ENCODE measurements at regions not wholly inside any gene's neighbourhood (a gene's known extent, or its start where the extent isn't known, plus 50 kb on each side); places are given as distances from the start of the nearest gene placed in this dataset.

DNA sequence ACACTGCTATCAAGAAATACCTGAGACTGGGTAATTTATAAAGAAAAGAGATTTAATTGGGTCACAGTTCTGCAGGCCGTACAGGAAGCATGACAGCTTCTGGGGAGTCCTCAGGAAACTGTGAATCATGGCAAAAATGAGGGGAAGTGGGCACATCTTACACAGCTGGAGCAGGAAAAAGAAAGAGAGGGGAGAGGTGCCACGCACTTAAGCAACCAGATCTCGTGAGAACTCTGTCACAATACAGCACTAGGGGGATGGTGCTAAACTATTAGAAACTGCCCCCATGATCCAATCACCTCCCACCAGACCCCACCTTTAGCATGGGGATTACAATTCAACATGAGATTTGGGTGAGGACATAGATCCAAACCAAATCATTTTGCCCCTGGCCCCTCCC lies 105.5 kb upstream of the CPLX2 start:
- H3K27ac ChIP-seq, result no peak overlapping the region
- ATAC-seq, result no peak
- H3K4me1 ChIP-seq, result no peaks in the 10 kb centered on the region
- H3K9me3 ChIP-seq, result peaks cover 0 to 23% (median 8%) of the 10 kb centered on the region in 11 donors
- 64 to 75% methylated on average over 3 of the region's 3 CpGs for WGBS, 2 donors
- no peaks in the 10 kb centered on the region for H3K36me3 ChIP-seq
- no peak for DNase-seq
- intact Hi-C loops (cut with DNase I), result no loop called here
- TF ChIP-seq, protein P1, sequence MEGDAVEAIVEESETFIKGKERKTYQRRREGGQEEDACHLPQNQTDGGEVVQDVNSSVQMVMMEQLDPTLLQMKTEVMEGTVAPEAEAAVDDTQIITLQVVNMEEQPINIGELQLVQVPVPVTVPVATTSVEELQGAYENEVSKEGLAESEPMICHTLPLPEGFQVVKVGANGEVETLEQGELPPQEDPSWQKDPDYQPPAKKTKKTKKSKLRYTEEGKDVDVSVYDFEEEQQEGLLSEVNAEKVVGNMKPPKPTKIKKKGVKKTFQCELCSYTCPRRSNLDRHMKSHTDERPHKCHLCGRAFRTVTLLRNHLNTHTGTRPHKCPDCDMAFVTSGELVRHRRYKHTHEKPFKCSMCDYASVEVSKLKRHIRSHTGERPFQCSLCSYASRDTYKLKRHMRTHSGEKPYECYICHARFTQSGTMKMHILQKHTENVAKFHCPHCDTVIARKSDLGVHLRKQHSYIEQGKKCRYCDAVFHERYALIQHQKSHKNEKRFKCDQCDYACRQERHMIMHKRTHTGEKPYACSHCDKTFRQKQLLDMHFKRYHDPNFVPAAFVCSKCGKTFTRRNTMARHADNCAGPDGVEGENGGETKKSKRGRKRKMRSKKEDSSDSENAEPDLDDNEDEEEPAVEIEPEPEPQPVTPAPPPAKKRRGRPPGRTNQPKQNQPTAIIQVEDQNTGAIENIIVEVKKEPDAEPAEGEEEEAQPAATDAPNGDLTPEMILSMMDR (IDR thresholded peaks at IDR 0.05), result no peak
- H3K4me3 ChIP-seq, result no peak overlapping the region
- H3K27me3 ChIP-seq, result peaks cover 0 to 31% (median 13%) of the 10 kb centered on the region in 7 donors

GRCh38 chr5:175766963-175767362 lies 104.4 kb upstream of the CPLX2 start:
- H3K4me3 ChIP-seq, result no peak overlapping the region
- no peaks in the 10 kb centered on the region for H3K4me1 ChIP-seq
- H3K27ac ChIP-seq, result no peak overlapping the region
- WGBS, 2 donors, result 72% methylated on average over 2 of the region's 2 CpGs
- ATAC-seq (no peak), DNase-seq (no peak)
- no peaks in the 10 kb centered on the region for H3K36me3 ChIP-seq
- peaks cover 0 to 17% (median 8%) of the 10 kb centered on the region in 11 donors for H3K9me3 ChIP-seq
- H3K27me3 ChIP-seq, result peaks cover 0 to 40% (median 21%) of the 10 kb centered on the region in 7 donors
- intact Hi-C loops (cut with DNase I), result no loop called here
- TF ChIP-seq, protein P1 (IDR thresholded peaks at IDR 0.05), result no peak

GRCh38 chr5:175772747-175773533 lies 98.4 kb upstream of the CPLX2 start:
- intact Hi-C loops (cut with DNase I), result no loop called here
- H3K9me3 ChIP-seq, result peaks cover 0 to 2% (median 0%) of the 10 kb centered on the region in 11 donors
- no peak for DNase-seq
- H3K27ac ChIP-seq, result no peak overlapping the region
- H3K4me1 ChIP-seq, result peaks cover 0 to 5% (median 0%) of the 10 kb centered on the region in 9 donors
- H3K36me3 ChIP-seq, result no peaks in the 10 kb centered on the region
- ATAC-seq, result peak in 1 of 8 donors; percentile 30
- H3K27me3 ChIP-seq, result peaks cover 0 to 69% (median 54%) of the 10 kb centered on the region in 7 donors
- WGBS, 2 donors, result 7 to 9% methylated on average over 50 of the region's 50 CpGs
- peak overlapping the region in 2 of 10 donors; percentile 16 to 20 for H3K4me3 ChIP-seq
- TF ChIP-seq, protein P1 (IDR thresholded peaks at IDR 0.05), result no peak

DNA sequence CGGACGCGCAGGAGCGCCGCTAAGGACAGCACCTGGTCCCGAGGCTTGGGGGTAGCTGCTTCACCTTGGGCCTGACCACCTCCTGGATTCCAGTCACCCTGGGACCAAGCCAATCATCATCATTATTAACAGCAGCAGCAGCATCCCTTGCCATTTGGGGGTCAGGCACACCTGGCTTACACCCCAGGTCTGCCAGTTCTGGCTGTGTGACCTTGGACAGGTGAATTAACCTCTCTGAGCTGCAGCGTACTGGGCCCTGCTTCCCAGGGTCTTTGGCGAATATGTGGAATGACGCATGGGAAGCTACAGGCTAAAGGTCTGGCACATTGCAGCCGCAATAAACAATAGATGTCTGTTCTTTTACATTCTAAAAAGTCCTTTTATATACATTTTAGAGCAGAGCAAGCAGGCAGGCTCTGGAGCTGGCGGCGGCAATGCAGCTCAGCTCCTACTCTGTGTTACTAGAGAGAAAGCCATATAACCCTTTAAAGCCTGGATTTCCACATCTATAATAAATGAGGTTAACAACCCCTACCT lies 97.8 kb upstream of the CPLX2 start:
- DNase-seq (no peak), ATAC-seq (no peak)
- intact Hi-C loops (cut with DNase I), result no loop called here
- TF ChIP-seq, protein P1 (IDR thresholded peaks at IDR 0.05), result no peak
- Histone ChIP-seq H3K4me3 (no peak overlapping the region), H3K4me1 (peaks cover 0 to 5% (median 0%) of the 10 kb centered on the region in 9 donors), H3K27me3 (peaks cover 0 to 69% (median 52%) of the 10 kb centered on the region in 7 donors), H3K9me3 (no peaks in the 10 kb centered on the region), H3K36me3 (no peaks in the 10 kb centered on the region), H3K27ac (no peak overlapping the region)
- 22 to 31% methylated on average over 12 of the region's 12 CpGs for WGBS, 2 donors

All from heart right ventricle (tissue), 16 donors.